ENCODE measurements at regions not wholly inside any gene's neighbourhood (a gene's known extent, or its start where the extent isn't known, plus 50 kb on each side); places are given as distances from the start of the nearest gene placed in this dataset.

DNA sequence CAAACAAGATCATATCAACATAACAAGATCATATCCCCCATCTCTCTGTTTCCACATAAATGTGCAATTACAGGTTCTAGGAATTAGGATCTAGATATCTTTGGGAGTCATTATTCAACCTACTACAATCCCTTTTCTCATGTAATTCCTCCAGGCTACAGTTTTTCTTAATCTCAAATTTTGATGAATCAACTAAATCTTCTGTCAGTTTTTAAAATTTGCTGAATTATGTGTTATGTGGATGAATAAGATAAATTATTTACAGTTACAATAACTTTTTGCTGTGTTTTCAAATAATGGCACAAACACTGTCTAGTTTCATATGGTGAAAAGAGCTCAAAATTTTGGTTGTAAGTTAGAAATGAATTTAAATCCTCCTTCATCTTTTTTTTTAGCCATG is 405.8 kb downstream of the FAM170A start:
- no peak for TF ChIP-seq POLR2A (IDR thresholded peaks at IDR 0.05)
- TF ChIP-seq, protein P1, sequence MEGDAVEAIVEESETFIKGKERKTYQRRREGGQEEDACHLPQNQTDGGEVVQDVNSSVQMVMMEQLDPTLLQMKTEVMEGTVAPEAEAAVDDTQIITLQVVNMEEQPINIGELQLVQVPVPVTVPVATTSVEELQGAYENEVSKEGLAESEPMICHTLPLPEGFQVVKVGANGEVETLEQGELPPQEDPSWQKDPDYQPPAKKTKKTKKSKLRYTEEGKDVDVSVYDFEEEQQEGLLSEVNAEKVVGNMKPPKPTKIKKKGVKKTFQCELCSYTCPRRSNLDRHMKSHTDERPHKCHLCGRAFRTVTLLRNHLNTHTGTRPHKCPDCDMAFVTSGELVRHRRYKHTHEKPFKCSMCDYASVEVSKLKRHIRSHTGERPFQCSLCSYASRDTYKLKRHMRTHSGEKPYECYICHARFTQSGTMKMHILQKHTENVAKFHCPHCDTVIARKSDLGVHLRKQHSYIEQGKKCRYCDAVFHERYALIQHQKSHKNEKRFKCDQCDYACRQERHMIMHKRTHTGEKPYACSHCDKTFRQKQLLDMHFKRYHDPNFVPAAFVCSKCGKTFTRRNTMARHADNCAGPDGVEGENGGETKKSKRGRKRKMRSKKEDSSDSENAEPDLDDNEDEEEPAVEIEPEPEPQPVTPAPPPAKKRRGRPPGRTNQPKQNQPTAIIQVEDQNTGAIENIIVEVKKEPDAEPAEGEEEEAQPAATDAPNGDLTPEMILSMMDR (IDR thresholded peaks at IDR 0.05) = no peak
